Hindlimb muscle (tissue), 1 donor: ENCODE measurements at regions not wholly inside any gene's neighbourhood (a gene's known extent, or its start where the extent isn't known, plus 50 kb on each side); places are given as distances from the start of the nearest gene placed in this dataset.
"Not testable (repeated sequence)": the region's sequence is repeated elsewhere in the genome, so short reads cannot be mapped to it uniquely, and the experiment has no call there.

ENCODE experiments used
- DNase-seq: peaks from one replicate; pipeline ENCODE4 v3.0.0-alpha.2; 2013

- DNase-seq = not testable (repeated sequence)
Measured at GRCh38 chr7:69052-69451, 123.3 kb upstream of the FAM20C start.

GRCh38 chr7:69499-70123 lies 122.8 kb upstream of the FAM20C start:
- DNase-seq = not testable (repeated sequence)

GRCh38 chr7:70207-70606 lies 122.2 kb upstream of the FAM20C start:
- not testable (repeated sequence) for DNase-seq

DNA sequence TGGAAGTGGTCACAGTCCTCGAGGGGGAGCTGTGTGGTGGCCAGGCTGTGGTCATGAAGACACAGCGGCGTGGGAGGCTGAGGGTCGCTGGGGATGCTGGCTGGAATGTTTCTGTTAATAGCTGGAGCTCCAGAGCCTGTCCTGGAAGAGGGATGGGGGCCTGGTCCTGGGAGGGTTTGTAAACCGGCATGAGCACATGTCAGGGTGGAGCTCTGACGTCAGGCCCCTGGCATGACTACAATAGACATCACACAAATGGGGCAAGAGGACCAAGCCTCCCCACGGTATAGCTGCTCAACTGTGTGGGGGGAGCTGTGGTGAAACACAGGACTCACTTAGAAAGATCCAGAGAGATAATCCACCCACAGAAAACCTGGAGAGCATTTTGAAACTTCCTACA lies 121.4 kb upstream of the FAM20C start:
- peak; percentile 54 for DNase-seq

GRCh38 chr7:72266-73057 lies 119.9 kb upstream of the FAM20C start:
- DNase-seq = not testable (repeated sequence)

- not testable (repeated sequence) for DNase-seq
Measured at GRCh38 chr7:73058-73331, 119.4 kb upstream of the FAM20C start.

DNA sequence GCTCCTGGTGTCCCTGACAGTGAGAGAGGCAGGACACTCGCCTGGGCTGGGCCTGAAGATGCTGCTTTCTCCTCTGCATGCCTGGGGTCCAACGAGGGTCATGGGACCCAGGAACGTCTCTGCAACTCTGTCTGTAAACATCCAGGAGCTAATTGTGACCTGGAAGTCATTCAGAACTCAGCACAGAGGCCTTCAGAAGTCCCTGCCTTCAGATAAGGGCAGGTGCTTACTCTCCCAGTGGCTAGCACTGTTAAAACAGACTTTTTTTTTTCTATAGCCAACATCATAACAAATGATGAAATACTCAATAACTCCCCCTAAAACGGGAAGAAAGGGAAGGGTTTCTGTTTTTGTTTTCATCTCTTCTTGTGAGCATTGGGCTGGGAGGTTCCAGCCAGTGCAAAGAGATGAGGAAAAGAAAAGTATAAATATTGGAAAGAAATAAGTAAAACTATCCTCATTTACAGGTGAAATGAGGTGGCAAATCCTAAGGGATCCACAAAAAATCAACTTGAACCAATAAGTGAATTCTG lies 118.3 kb upstream of the FAM20C start:
- not testable (repeated sequence) for DNase-seq

- not testable (repeated sequence) for DNase-seq
Measured at GRCh38 chr7:75511-75910, 116.9 kb upstream of the FAM20C start.

GRCh38 chr7:76202-76601 lies 116.2 kb upstream of the FAM20C start:
- DNase-seq = not testable (repeated sequence)

DNA sequence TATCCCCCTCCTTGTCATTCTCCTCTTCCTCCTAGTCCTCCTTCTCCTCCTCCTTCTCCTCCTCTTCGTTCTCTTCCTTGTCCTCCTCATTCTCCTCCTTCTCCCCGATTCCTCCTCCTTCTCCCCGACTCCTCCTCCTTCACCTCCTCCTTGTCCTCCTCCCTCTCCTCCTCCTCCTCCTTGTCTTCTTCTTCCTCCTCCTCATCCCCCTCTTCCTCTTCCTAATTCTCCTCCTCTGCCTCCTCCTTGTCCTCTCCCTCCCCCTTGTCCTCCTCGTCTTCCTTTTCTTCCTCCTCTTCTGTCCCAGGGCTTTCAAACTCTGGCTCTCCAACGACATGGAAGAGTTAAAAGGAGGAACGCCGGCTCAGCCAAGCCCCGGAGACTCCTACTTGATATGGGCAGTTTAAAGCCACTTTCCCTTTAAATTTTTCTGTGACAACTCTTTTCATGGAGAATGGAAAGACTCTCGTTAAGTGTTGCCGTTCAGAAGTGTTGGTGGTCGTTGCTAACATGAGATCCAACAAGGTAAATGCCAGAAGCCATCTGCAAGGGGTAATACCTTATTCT lies 115.5 kb upstream of the FAM20C start:
- DNase-seq = not testable (repeated sequence)

DNA sequence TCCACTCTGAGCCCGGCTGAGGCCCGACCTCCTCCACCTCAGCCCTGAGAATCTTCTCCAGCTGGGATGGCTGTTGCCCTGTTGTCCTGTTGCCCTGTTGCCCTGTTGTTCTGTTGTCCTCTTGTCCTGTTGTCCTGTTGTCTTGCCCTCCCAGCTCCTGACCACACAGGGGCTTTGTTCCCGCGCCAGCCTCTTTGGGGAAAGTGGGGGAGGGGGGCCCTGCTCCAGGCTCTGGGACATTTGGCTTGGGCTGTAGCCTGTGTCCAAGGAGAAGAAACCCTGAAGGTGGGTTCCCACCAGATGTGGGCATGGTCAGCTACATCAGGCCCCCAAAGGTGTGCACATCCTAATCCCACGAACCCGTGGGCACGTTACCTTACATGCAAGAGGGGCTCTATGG lies 113.5 kb upstream of the FAM20C start:
- not testable (repeated sequence) for DNase-seq

- not testable (repeated sequence) for DNase-seq
Measured at GRCh38 chr7:79400-80055, 112.8 kb upstream of the FAM20C start.

GRCh38 chr7:80259-81067 lies 111.9 kb upstream of the FAM20C start:
- DNase-seq = no peak

DNA sequence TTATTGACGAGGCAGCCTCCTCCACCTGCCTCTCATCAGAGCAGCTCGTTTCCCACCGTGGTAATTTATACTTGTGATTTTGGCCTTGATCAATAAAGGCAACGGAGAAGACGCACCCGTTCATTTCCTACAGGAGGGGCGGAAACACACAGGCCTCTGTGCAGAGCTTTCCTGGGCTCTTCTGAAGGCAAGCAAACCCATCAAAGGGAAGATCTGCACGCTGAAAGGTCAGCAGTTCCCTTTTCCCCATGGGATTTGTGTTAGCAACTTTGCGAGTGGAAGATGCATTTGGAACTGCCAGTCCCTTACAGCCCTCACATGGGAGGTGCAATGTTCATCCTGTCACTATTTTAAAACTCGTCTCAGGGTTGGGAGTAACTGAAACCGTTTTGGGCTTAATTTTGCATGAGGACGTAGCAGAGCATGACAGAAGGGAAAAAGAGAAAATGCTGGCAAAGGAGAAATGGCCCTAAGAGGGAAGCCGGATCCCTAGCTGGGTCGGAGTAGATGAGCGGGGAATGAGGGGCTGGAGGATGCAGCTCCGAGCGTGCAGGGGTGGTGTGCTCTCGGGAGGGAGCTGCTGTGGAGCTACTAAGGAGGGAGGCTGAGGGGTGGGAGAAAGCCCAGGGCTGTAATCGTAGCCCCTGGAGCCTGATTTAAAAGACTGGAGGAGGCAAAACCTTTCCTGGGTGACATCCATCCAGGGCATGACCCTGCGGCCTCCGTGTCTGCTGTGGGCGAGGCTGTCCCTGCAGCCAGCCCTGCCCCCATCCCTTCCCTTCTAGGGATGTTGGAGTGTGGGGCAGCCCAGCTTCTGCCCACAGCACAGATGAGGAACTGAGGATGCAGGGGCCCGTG lies 111.1 kb upstream of the FAM20C start:
- DNase-seq = no peak

DNA sequence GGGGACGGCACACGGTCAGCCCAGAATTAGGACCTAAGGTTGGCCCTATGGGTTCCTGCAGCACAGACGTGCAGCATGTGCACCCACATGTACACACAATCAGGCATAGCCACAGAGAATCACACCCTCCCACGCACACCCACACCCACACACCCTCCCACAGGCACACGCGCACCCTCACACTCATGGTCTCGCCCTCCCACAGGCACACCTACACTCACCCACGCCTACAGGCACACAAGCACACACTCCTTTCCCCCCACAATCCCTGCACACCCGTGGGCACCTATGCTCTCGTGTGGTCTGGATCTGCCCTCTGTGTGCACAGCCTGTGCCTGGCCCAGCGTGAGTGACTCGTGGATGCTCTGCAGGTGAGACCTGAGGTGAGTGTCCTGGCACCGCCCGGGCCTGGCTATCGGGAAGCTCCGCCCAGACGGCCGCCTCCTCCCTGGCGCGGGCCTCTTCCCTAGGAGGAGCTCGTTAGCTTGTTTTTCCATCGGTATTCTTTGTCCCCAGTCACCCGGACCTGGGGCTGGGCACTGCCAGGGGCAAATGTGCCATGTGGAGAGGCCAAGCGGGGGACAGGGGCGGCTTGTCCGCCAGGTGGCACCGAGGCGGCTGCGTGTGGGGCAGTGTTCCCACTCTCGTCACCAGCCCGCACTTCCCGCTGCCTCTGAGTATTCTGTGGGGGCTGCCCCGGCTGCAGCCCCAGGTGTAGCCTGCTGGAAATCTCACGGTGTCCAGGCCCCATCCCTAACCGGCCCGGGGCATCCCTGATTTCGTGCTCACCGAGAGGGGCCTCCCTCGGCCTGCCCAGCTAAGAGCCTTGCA lies 110.2 kb upstream of the FAM20C start:
- no peak for DNase-seq

- DNase-seq = no peak
Measured at GRCh38 chr7:82757-83155, 109.6 kb upstream of the FAM20C start.

DNA sequence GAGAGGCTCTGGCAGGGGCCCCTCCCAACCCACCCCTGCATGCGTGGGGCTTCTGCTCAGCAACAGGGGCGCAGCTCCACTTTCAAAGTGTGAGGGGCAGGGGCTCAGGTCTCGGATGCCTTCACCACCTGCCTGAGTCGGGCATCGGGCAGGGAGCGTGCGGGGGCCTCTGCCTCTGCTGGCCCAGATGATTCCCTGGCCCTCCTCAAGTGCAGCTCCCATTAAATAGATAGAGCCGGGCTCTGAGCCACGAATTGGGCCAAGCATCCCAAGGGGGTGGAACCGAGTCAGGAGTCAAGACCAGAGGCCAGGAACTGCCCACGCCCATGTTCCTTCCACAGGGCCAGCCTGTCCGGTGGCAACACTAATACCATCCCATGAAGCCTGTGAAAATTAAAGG lies 108.9 kb upstream of the FAM20C start:
- no peak for DNase-seq

GRCh38 chr7:83861-84632 lies 108.3 kb upstream of the FAM20C start:
- no peak for DNase-seq

- no peak for DNase-seq
Measured at GRCh38 chr7:84633-85020, 107.7 kb upstream of the FAM20C start.
